Astrocyte (in vitro differentiated cells and primary cell): ENCODE measurements at regions not wholly inside any gene's neighbourhood (a gene's known extent, or its start where the extent isn't known, plus 50 kb on each side); places are given as distances from the start of the nearest gene placed in this dataset.

Experiments used
- DNase-seq: peaks from one replicate; pipeline ENCODE4 v3.0.0-alpha.2; 2010; ENCODE audit warnings: low read depth
- FAIRE-seq: peaks from 2 replicates; lab custom pipeline; 2011; peaks lifted over from hg19 to GRCh38; lab: Jason Lieb, UNC
- H2AFZ ChIP-seq: 2 replicates; pipeline ENCODE4 v1.6.0; 2012; ENCODE audit warnings: low read depth, low read length, inconsistent platforms
- H3K27ac ChIP-seq: 2 replicates; pipeline ENCODE4 v1.5.1; 2011; ENCODE audit warnings: low read depth, low read length, inconsistent platforms
- H3K27me3 ChIP-seq: 2 replicates; pipeline ENCODE4 v1.6.0; 2011; ENCODE audit warnings: low read length, inconsistent platforms; ENCODE audit not compliant: insufficient read depth
- H3K36me3 ChIP-seq: 2 replicates; pipeline ENCODE4 v1.5.1; 2011; ENCODE audit warnings: low read length, inconsistent platforms; ENCODE audit not compliant: insufficient read depth
- H3K4me1 ChIP-seq: 2 replicates; pipeline ENCODE4 v1.5.1; 2011; ENCODE audit warnings: low read length, inconsistent platforms; ENCODE audit not compliant: insufficient read depth
- H3K4me2 ChIP-seq: 2 replicates; pipeline ENCODE4 v1.6.0; 2012; ENCODE audit warnings: low read length, inconsistent platforms
- H3K4me3 ChIP-seq: 2 replicates; pipeline ENCODE4 v1.5.1; 2011; ENCODE audit warnings: low read depth, mild to moderate bottlenecking, low read length, inconsistent platforms; ENCODE audit not compliant: insufficient read depth
- H3K79me2 ChIP-seq: 2 replicates; pipeline ENCODE4 v1.6.0; 2012; ENCODE audit warnings: mild to moderate bottlenecking, low read length, inconsistent platforms; ENCODE audit not compliant: insufficient read depth
- H3K9ac ChIP-seq: 2 replicates; pipeline ENCODE4 v1.6.0; 2012; ENCODE audit warnings: mild to moderate bottlenecking, low read length, inconsistent platforms
- H3K9me3 ChIP-seq: 2 replicates; pipeline ENCODE4 v1.5.1; 2012; ENCODE audit warnings: low read depth, mild to moderate bottlenecking, low read length, inconsistent platforms; ENCODE audit not compliant: insufficient read depth
- H4K20me1 ChIP-seq: 2 replicates; pipeline ENCODE4 v1.6.0; 2012; ENCODE audit warnings: low read length, inconsistent platforms; ENCODE audit not compliant: insufficient read depth
- H3K27ac Mint-ChIP-seq: one replicate; pipeline ENCODE4 v1.8.0; 2021; ENCODE audit warnings: mild to moderate bottlenecking, mixed read lengths; ENCODE audit not compliant: unreplicated experiment
- H3K27me3 Mint-ChIP-seq: one replicate; pipeline ENCODE4 v1.8.0; 2021; ENCODE audit warnings: low read depth, mixed read lengths; ENCODE audit not compliant: unreplicated experiment
- H3K36me3 Mint-ChIP-seq: one replicate; pipeline ENCODE4 v1.8.0; 2021; ENCODE audit warnings: low read depth, mixed read lengths; ENCODE audit not compliant: unreplicated experiment
- H3K4me1 Mint-ChIP-seq: one replicate; pipeline ENCODE4 v1.8.0; 2021; ENCODE audit warnings: low read depth, mixed read lengths; ENCODE audit not compliant: unreplicated experiment
- H3K4me3 Mint-ChIP-seq: one replicate; pipeline ENCODE4 v1.8.0; 2021; ENCODE audit warnings: mild to moderate bottlenecking, moderate library complexity, mixed read lengths; ENCODE audit not compliant: unreplicated experiment
- H3K9me3 Mint-ChIP-seq: one replicate; pipeline ENCODE4 v1.8.0; 2021; ENCODE audit warnings: mild to moderate bottlenecking, mixed read lengths; ENCODE audit not compliant: unreplicated experiment
- CTCF ChIP-seq: IDR thresholded peaks from 2 replicates; pipeline ENCODE4 v1.5.1; 2011; ENCODE audit warnings: low read depth, mild to moderate bottlenecking, inconsistent platforms, low read length, moderate library complexity; ENCODE audit not compliant: insufficient read depth
- EZH2 ChIP-seq: IDR thresholded peaks from 2 replicates; pipeline ENCODE4 v1.6.1; 2012; ENCODE audit warnings: mild to moderate bottlenecking, low read length, inconsistent platforms; ENCODE audit not compliant: insufficient read depth

GRCh38 chr12:114041136-114041535 lies 75.0 kb upstream of the RBM19 start:
- no peaks in the 10 kb centered on the region for H3K36me3 ChIP-seq
- no peaks in the 10 kb centered on the region for H3K27me3 ChIP-seq
- DNase-seq, result no peak
- H3K4me1 ChIP-seq, result no peaks in the 10 kb centered on the region
- TF ChIP-seq EZH2, result no peak
- TF ChIP-seq CTCF, result no peak
- H4K20me1 ChIP-seq, result no peaks in the 10 kb centered on the region
- Mint-ChIP-seq H3K9me3 (peaks cover 1% of the 10 kb centered on the region), H3K4me3 (no peak overlapping the region), H3K4me1 (no peaks in the 10 kb centered on the region), H3K27ac (no peak overlapping the region), H3K36me3 (no peaks in the 10 kb centered on the region), H3K27me3 (peaks cover 49% of the 10 kb centered on the region)
- H3K4me3 ChIP-seq, result no peak overlapping the region
- H3K4me2 ChIP-seq, result no peak overlapping the region
- H2AFZ ChIP-seq, result no peak overlapping the region
- FAIRE-seq, result no peak
- no peaks in the 10 kb centered on the region for H3K79me2 ChIP-seq
- H3K27ac ChIP-seq, result no peak overlapping the region
- no peak overlapping the region for H3K9ac ChIP-seq
- no peaks in the 10 kb centered on the region for H3K9me3 ChIP-seq

- H2AFZ ChIP-seq, result no peak overlapping the region
- DNase-seq, result no peak
- H4K20me1 ChIP-seq, result no peaks in the 10 kb centered on the region
- Mint-ChIP-seq H3K36me3 (no peaks in the 10 kb centered on the region), H3K9me3 (peaks cover 1% of the 10 kb centered on the region), H3K4me3 (no peak overlapping the region), H3K4me1 (no peaks in the 10 kb centered on the region), H3K27ac (no peak overlapping the region), H3K27me3 (peaks cover 61% of the 10 kb centered on the region)
- no peaks in the 10 kb centered on the region for H3K36me3 ChIP-seq
- H3K27me3 ChIP-seq, result no peaks in the 10 kb centered on the region
- H3K9ac ChIP-seq, result no peak overlapping the region
- no peak for FAIRE-seq
- TF ChIP-seq CTCF, result no peak
- no peak for TF ChIP-seq EZH2
- H3K27ac ChIP-seq, result no peak overlapping the region
- no peaks in the 10 kb centered on the region for H3K4me1 ChIP-seq
- H3K4me3 ChIP-seq, result no peak overlapping the region
- no peak overlapping the region for H3K4me2 ChIP-seq
- H3K9me3 ChIP-seq, result no peaks in the 10 kb centered on the region
- H3K79me2 ChIP-seq, result no peaks in the 10 kb centered on the region
These were observed 72.8 kb upstream of the RBM19 start for GRCh38 chr12:114038962-114039361.

GRCh38 chr12:114032801-114033200 lies 66.7 kb upstream of the RBM19 start:
- TF ChIP-seq CTCF (no peak), EZH2 (no peak)
- no peak for DNase-seq
- Mint-ChIP-seq H3K4me1 (no peaks in the 10 kb centered on the region), H3K36me3 (no peaks in the 10 kb centered on the region), H3K4me3 (no peak overlapping the region), H3K27ac (no peak overlapping the region), H3K9me3 (no peaks in the 10 kb centered on the region), H3K27me3 (peaks cover 35% of the 10 kb centered on the region)
- H3K9me3 ChIP-seq, result peaks cover 2% of the 10 kb centered on the region
- H3K27ac ChIP-seq, result no peak overlapping the region
- no peak overlapping the region for H2AFZ ChIP-seq
- no peaks in the 10 kb centered on the region for H3K4me1 ChIP-seq
- no peaks in the 10 kb centered on the region for H4K20me1 ChIP-seq
- no peak overlapping the region for H3K4me3 ChIP-seq
- H3K9ac ChIP-seq, result no peak overlapping the region
- H3K36me3 ChIP-seq, result no peaks in the 10 kb centered on the region
- no peaks in the 10 kb centered on the region for H3K79me2 ChIP-seq
- H3K27me3 ChIP-seq, result no peaks in the 10 kb centered on the region
- FAIRE-seq, result no peak
- H3K4me2 ChIP-seq, result no peak overlapping the region
